GM21423 (cell line): ENCODE measurements at regions not wholly inside any gene's neighbourhood (a gene's known extent, or its start where the extent isn't known, plus 50 kb on each side); places are given as distances from the start of the nearest gene placed in this dataset.

Source experiments
- ATAC-seq: cut with Tn5 transposase; IDR thresholded peaks from one replicate; pipeline ENCODE4 v1.9.1; 2021; ENCODE audit warnings: mild to moderate bottlenecking, moderate library complexity; ENCODE audit not compliant: unreplicated experiment

DNA sequence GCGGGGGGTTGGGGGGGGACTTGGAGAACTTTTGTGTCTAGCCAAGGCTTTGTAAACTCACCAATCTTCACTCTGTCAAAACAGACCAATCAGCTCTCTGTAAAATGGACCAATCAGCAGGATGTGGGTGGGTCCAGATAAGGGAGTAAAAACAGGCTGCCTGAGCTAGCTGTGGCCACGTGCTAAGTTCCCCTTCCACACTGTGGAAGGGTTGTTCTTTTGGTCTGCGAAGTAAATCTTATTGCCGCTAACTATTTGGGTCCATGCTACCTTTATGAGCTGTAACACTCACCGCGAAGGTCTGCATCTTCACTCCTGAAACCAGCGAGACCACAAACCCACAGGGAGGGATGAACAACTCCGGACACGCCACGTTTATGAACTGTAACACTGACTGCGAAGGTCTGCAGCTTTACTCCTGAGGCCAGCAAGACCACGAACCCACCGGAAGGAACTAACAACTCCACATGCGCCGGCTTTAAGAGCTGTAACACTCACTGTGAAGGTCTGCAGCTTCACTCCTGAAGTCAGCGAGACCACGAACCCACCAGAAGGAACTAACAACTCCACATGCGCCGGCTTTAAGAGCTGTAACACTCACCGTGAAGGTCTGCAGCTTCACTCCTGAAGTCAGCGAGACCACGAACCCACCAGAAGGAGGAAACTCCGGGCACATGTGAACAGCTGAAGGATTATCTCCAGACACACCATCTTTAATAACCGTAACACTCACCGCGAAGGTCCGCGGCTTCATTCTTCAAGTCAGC lies 186.6 kb downstream of the ID4 start:
- ATAC-seq = peak; percentile 92

DNA sequence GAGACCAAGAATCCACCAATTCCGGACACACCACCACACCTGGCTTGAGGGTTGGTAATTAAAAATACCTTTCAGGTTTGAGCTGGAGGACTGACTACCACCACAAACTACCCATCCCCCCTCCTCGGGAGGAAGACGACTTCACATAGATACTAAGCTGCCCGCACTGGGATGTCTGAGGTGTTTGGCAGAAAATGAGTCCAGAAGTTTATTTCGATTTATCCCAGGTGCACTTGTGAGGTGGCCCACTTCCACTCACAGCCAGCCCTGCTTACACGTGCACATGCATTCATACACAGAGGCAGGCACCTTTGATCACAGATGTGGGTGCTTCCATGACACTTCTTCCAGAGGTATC lies 187.1 kb downstream of the ID4 start:
- ATAC-seq = peak; percentile 9

- no peak for ATAC-seq
Observed at GRCh38 chr6:20024978-20025377, 187.3 kb downstream of the MBOAT1 start.

GRCh38 chr6:20025681-20026080 lies 186.6 kb downstream of the MBOAT1 start:
- ATAC-seq = no peak

DNA sequence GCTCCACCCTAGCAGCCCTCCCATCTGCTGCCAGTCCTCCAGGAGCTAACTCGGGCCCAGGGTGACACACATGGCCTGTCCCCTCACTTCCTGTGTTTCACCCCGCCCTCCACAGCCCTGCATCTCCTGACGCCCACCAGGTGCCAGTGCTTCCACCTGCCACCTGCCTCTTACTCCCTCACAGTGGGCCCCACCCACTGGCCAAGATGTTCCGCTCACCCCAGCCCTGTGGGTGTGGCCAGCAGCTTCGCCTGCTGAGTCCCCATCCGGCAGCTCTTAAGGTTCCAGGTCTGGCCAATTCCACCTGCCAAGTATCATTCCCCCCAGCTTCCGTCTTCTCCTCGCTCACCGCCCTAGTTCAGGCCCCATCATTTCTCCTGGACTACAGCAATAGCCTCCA lies 184.1 kb downstream of the MBOAT1 start:
- ATAC-seq = no peak

DNA sequence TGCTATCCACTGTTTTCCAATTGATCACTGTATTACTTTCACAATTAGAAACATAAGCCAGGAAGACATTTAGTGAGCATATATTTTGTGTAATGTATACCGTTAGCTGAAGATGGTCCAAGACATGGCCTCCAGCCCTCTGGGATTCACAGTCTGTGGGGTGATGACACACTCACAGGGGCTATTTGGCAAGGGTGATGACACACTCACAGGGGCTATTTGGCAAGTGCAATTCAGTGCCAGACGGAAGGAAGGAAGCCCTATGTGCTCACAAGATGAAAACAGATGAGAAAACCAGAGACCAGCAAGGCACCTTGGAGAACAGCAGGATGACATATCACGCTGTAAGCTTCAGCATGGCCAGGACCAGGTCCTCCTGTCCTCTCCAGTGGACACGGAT lies 183.7 kb downstream of the MBOAT1 start:
- ATAC-seq = no peak

DNA sequence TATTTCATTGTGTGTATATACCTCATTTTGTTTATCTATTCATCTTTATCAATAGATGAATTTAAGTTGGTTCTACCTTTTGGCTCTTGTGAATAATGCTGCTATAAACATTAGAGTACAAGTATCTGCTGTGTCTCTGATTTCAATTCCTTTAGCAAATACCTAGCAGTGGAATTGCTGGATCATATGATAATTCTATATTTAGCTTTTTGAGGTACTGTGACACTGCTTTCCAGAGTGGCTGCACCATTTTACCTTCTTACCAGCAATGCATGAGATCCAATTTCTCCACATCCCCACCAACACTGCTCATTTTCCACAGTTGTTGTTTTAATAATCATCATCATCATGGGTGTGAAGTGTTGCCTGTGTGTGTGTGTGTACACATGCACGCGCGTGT lies 182.3 kb downstream of the MBOAT1 start:
- ATAC-seq = no peak

GRCh38 chr6:20031342-20031741 lies 180.9 kb downstream of the MBOAT1 start:
- no peak for ATAC-seq

DNA sequence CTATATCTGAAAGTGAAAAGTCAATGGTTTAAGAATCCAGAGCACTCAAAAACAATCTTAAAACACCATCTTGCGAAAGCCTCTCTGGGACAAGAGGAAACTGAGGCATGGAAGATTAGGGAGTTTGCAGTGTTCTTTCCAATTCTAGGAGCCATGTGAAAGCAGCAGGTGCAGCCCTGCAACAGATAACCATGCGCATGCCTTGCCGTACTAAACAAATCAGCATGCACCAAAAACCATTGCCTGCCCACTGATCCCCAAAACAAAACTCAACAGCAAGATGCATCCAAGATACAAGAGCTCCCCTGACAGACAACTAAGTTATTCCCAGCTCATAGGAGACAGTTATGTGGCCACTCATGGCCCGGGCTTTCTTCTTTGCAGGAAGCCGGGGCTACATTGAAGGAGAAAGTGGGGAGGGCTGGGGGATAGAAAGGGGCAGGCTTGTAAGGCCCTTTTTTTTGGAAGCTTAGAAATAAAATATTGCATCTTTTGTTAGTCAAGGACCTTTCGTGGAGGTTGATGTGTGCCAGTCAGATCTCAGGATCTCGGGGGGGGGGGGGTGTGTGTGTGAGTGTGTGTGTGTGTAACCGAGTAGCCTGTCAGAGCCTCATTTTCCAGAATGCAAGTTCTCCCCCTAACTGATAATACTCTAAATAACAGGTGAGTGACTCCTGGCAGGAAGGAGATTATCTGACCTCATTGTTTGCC lies 178.4 kb downstream of the MBOAT1 start:
- ATAC-seq = no peak

GRCh38 chr6:20034408-20034769 lies 177.9 kb downstream of the MBOAT1 start:
- no peak for ATAC-seq

- ATAC-seq = no peak
Observed at GRCh38 chr6:20036141-20036677, 176.1 kb downstream of the MBOAT1 start.

GRCh38 chr6:20038410-20039204 lies 173.7 kb downstream of the MBOAT1 start:
- no peak for ATAC-seq

GRCh38 chr6:20044883-20045282 lies 167.4 kb downstream of the MBOAT1 start:
- no peak for ATAC-seq
